GM18502 (cell line): ENCODE measurements at regions not wholly inside any gene's neighbourhood (a gene's known extent, or its start where the extent isn't known, plus 50 kb on each side); places are given as distances from the start of the nearest gene placed in this dataset.
"Not testable (repeated sequence)": the region's sequence is repeated elsewhere in the genome, so short reads cannot be mapped to it uniquely, and the experiment has no call there.

Source experiments
- ATAC-seq: cut with Tn5 transposase; IDR thresholded peaks from one replicate; pipeline ENCODE4 v1.9.1; 2021; ENCODE audit warnings: mild to moderate bottlenecking; ENCODE audit not compliant: unreplicated experiment, poor library complexity

DNA sequence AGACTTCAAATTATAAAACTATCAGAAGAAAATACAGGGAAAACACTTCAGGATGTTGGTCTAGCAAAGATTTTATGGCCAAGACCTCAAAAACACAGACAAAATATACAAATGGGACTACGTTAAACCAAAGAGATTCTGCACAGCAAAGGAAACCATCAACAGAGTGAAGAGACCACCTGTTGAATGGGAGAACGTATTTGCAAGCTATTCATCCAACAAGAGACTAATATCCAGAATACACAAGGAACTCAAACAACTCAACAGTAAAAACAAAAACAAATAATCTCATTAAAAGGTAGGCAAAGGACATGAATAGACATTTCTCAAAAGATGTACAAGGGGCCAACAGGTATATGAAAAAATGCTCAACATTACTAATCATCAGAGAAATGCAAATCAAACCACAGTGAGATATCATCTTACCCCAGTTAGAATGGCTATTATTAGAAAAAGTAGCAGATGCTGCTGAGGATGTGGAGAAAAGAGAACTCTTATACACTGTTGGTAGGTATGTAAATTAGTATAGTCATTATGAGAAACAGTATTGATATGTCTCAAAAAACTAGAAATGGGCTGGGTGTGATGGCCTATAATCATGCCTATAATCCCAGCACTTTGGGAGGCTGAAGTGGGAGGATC, 112.6 kb downstream of the LRIG2 start:
- peak; percentile 97 for ATAC-seq

DNA sequence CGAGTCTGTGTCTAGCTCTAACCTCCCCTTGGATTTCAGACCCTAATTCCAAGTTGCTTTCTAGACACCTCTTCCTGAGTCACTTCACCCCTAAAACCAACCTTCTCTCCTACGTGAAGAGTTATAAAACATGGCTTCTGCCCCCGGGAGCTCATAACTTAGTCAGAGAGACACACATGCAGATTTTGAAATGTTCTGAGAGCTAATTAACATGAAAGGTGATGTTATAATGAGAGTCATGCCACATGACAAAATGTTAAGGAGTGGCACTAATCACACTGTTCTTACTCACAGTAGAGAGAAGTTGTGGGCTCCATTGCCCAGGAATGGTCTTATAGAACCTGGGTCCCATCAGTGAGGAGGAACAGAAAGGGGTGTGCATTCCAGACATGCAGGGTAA, 117.1 kb downstream of the LRIG2 start:
- no peak for ATAC-seq

DNA sequence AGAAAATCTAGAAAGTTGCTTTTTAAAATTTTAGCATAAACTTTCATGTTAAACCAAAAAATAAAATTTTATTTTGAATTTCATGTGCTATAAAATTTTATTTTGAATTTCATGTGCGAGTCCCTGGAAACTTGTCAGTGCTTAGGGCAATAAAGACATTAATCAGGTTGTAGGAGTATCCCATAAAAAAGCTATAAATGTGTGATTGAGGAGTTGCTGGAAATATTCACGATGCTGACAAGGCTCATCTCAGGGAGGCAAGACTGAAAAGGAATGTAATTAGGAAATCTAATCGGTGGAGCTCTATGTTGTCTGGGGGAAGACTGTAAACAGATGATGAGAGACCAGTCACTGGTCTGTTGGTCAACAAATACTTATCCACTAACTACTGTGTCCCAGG, 117.9 kb downstream of the LRIG2 start:
- no peak for ATAC-seq

GRCh38 chr1:113191579-113192076, 118.6 kb downstream of the LRIG2 start:
- ATAC-seq: peak; percentile 59

GRCh38 chr1:113192242-113192641, 119.2 kb downstream of the LRIG2 start:
- ATAC-seq: peak; percentile 49

- ATAC-seq: no peak
These were observed 120.0 kb downstream of the LRIG2 start for GRCh38 chr1:113192980-113193379.

DNA sequence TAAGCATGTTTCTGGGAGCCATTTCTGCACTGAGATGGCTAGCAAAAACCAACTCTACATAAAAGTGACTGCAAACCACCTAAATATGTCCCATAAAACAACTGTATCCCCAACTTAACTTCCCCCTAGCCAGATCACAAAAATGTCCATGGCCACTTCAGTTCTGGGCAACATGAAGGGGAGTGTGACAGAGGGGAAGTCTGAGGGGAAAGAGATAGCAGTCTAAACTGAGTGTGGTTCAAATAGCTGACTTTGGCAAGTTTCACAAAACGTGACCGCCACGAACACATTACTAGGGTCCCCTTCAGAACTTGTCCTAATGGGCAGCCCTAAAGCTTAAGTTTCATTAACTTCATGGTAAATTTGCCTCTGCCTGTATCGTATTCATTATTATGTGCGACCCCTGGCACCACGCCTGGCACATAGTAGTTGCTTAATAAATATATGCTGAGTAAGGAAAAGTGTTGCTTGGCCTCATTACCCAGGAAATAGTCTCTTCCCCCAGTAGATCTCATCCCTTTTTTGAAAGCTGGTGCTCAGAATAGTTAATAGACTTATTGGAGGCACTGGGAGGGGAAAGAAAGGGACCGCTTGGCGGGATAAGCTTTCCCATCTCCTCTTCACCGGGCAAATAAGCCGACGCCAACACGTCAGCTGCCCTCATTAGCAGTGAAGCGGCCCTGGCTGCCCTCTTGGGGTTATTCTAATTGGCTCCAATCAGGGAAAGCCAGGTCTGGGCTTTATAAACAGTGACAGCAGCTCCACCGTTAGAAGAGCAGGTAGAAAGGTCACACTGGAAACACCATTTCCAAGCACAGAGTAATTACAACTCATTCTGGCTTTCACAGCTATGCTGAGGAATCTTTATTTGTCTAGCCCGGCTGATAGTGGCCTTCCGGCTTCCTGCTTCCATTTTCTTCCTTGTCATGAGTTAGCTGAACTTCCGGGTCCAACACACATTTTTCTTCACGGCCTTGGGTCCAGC, 122.1 kb downstream of the LRIG2 start:
- ATAC-seq: no peak

DNA sequence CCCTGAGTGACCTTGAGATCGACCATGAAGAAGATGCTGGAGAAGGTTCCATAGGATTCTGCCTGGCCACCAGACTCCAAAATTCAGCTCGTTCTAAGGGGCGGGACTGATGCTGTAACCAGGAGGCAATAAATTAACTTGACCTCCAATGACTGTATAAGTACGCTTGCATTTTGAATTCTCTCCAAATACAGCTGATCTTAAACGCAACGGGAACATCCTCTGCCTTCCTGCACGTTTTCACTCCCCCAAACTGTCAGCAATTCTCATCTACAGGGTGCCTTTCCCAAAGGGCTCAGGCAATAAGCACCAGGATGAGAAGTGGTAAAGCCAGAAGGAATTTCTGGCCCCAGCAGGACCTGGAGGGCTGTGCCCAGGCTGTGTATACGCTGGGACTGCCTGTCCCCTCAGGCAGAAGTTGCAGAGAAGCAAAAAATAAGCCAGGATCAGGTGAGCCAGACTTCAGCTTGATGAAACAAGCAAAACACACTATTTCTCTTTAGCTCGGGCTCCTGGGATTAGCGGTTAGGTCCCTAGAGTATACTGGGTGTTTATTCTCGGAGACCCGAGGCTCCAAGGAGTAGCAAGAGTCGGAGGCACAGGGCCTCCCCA, 124.8 kb downstream of the LRIG2 start:
- no peak for ATAC-seq

DNA sequence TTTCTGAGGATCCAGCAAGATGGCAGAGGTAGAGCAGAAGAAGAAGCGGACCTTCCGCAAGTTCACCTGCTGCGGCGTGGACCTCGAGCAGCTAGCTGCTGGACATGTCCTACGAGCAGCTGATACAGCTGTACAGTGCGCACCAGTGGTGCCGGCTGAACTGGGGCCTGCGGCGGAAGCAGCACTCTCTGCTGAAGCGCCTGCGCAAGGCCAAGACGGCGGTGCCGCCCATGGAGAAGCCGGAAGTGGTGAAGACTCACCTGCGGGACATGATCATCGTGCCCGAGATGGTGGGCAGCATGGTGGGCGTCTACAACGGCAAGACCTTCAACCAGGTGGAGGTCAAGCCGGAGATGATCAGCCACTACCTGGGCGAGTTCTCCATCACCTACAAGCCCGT, 125.8 kb downstream of the LRIG2 start:
- ATAC-seq: no peak

DNA sequence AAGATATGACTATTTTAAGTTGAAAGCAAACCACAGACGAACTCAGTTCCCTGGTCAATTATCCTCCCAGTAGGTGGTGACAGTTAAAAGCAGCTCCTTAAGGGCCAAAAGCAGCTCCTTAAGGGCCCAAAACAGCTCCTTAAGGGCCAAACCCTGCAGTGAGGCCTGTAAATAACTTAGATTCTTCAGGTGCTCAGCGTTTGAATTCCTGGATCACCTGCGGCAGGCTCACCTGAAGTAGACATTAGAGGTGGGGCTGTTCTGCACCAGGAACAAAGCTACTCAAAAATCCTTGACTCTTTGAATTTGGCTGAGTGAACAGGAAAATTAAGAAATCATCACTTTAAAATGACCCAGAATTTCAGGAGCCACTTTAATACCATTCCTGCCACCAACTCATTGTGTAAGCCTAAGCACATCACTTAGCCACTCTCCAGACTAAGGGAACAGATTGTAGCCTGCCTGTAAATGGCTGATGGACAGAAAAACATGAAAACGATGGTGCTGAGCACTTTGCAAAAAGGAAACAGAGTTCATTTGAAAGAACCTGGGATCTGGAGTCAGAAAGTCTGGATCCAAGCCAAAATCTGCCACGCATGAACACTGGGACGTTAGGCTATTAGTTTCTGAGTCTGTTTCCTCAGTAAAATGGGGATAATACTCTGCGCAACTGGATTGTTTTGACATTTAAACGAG, 126.9 kb downstream of the LRIG2 start:
- ATAC-seq: no peak

- no peak for ATAC-seq
These were observed 128.6 kb downstream of the LRIG2 start for GRCh38 chr1:113201560-113201959.

- no peak for ATAC-seq
These were observed 133.2 kb downstream of the LRIG2 start for GRCh38 chr1:113205980-113206766.

DNA sequence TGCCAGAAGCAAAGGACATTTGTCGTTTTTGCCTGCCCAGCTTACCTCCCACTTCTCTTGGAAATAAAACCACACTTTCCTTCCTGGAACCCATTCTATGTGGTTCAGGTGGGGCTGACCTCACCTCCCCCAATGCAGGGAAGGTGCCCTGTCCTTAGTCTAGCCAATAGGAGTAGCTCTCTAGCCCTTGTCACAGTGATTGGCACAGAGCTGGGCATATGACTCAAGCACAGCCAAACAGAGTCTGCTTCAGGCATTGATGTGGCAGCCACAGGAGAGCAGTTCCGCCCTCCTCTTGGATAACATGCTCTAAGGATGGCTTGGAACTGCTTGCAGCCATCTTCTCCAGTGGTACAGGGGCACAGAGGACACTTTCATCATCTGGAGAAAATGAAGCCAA, 134.0 kb downstream of the LRIG2 start:
- no peak for ATAC-seq

DNA sequence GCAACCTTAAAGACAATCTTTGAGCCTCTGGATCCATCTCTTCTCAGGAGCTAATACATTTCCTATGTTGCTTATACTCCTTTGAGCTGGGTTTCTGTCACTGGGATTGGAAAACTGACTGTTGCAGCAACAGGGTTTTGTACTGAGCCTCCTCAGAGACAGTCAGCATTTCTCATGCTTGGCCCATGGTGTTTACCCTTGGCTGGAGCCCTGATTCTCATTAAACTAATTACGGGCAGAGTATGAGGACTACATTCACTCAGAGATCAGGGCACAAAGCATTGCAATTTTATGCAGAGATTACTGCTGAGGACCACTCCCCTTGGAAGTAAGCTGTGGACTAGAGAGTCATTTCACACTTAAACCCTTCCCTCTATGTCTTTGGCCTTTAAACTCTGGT, 134.5 kb downstream of the LRIG2 start:
- ATAC-seq: no peak

DNA sequence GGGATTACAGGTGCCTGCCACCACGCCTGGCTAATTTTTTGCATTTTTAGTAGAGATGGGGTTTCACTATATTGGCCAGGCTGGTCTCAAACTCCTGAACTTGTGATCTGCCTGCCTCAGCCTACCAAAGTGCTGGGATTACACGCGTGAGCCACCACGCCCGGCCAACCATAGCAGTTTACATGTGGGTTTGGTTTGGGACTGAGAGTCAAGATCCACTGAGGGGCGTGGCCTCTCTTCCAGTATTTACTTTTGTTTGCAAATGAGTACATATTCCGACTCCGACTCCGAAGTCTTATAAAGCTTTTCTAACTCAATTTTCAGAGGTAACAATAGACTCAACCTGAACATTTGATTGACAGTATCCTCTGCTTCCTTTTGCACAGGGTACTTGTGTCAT, 135.4 kb downstream of the LRIG2 start:
- not testable (repeated sequence) for ATAC-seq

- ATAC-seq: no peak
These were observed 137.2 kb downstream of the LRIG2 start for GRCh38 chr1:113210248-113210647.

- no peak for ATAC-seq
These were observed 138.5 kb downstream of the LRIG2 start for GRCh38 chr1:113211467-113211866.

GRCh38 chr1:113215015-113215414, 142.0 kb downstream of the LRIG2 start:
- ATAC-seq: no peak

GRCh38 chr1:113216664-113217063, 143.7 kb downstream of the LRIG2 start:
- no peak for ATAC-seq
